Spleen (tissue), 7 donors: ENCODE measurements at regions not wholly inside any gene's neighbourhood (a gene's known extent, or its start where the extent isn't known, plus 50 kb on each side); places are given as distances from the start of the nearest gene placed in this dataset.
"Not testable (repeated sequence)": the region's sequence is repeated elsewhere in the genome, so short reads cannot be mapped to it uniquely, and the experiment has no call there.

Experiments
- POLR2A ChIP-seq, 3 donors: fragments of 450-650 bp; IDR thresholded peaks; one replicate each; pipeline ENCODE4 v1.5.1; 2017; ENCODE audit warnings: antibody characterized with exemption in 3 of 3, mild to moderate bottlenecking in 1 of 3
- POLR2AphosphoS5 ChIP-seq, 3 donors: sonication (generic); formaldehyde crosslinking; IDR thresholded peaks; one replicate each; pipeline ENCODE4 v1.5.1; 2017; ENCODE audit warnings: antibody characterized with exemption in 3 of 3
- TF ChIP-seq, protein P1 (sequence below), 11 experiments: fragments of 200-600 bp in 7 of 11; fragments of 450-650 bp in 4 of 11; sonication (generic) in 4 of 11; IDR thresholded peaks in 8 of 11; conservative IDR thresholded peaks in 3 of 11; 1 replicate in 7 of 11; 2 replicates in 4 of 11; pipeline versions ENCODE4 v1.4.0 to v1.8.0; 2016 to 2021; ENCODE audit warnings: antibody characterized with exemption in 11 of 11, inconsistent platforms in 4 of 11, mild to moderate bottlenecking in 1 of 11
- donor health status: DM: no; HTN: no; CAD: no; lungs with moderate emphysema.
- donor health status: DM: no; HTN: no; CAD: no.
- donor health status: DM: no; HTN: no; CAD: no.

DNA sequence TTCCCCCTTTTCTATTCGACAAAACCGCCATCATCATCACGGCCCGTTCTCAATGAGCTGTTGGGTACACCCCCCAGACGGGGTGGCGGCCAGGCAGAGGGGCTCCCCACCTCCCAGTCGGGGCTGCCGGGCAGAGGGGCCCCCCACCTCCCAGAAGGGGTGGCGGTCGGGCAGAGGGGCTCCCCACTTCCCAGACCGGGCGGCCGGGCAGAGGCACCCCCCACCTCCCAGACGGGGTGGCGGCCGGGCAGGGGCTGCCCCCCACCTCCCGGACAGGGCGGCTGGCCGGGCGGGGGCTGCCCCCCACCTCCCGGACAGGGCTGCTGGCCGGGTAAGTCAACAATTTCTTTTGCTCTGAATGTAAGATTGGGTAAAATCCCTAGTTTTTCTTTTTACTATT, 1162.2 kb upstream of the CELF2 start:
- TF ChIP-seq, protein P1, sequence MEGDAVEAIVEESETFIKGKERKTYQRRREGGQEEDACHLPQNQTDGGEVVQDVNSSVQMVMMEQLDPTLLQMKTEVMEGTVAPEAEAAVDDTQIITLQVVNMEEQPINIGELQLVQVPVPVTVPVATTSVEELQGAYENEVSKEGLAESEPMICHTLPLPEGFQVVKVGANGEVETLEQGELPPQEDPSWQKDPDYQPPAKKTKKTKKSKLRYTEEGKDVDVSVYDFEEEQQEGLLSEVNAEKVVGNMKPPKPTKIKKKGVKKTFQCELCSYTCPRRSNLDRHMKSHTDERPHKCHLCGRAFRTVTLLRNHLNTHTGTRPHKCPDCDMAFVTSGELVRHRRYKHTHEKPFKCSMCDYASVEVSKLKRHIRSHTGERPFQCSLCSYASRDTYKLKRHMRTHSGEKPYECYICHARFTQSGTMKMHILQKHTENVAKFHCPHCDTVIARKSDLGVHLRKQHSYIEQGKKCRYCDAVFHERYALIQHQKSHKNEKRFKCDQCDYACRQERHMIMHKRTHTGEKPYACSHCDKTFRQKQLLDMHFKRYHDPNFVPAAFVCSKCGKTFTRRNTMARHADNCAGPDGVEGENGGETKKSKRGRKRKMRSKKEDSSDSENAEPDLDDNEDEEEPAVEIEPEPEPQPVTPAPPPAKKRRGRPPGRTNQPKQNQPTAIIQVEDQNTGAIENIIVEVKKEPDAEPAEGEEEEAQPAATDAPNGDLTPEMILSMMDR (IDR thresholded peaks at IDR 0.05 in 8 of 11, conservative IDR thresholded peaks at IDR 0.05 in 3 of 11): not testable (repeated sequence)
- TF ChIP-seq POLR2AphosphoS5, POLR2A (IDR thresholded peaks at IDR 0.05): not testable (repeated sequence)
